Neuron (in vitro differentiated cells): ENCODE measurements at regions not wholly inside any gene's neighbourhood (a gene's known extent, or its start where the extent isn't known, plus 50 kb on each side); places are given as distances from the start of the nearest gene placed in this dataset.
A peak's percentile ranks its signal among the peaks of the same experiment; 100 is the strongest.

ENCODE experiments used
- H2AFZ ChIP-seq: one replicate; pipeline ENCODE4 v1.6.1; 2013; ENCODE audit warnings: low read depth, mild to moderate bottlenecking, inconsistent platforms, low read length, moderate library complexity
- H3K27me3 ChIP-seq: one replicate; pipeline ENCODE4 v1.6.1; 2013; ENCODE audit warnings: low read length; ENCODE audit not compliant: insufficient read depth
- H3K36me3 ChIP-seq: one replicate; pipeline ENCODE4 v1.6.1; 2013; ENCODE audit warnings: low read length; ENCODE audit not compliant: insufficient read depth
- H3K4me1 ChIP-seq: one replicate; pipeline ENCODE4 v1.6.1; 2013; ENCODE audit warnings: low read length; ENCODE audit not compliant: insufficient read depth
- H3K4me3 ChIP-seq: 2 replicates; pipeline ENCODE4 v1.5.1; 2013; ENCODE audit warnings: mild to moderate bottlenecking, low read length, moderate library complexity
- H3K9me3 ChIP-seq: one replicate; pipeline ENCODE4 v1.6.1; 2013; ENCODE audit warnings: low read length

DNA sequence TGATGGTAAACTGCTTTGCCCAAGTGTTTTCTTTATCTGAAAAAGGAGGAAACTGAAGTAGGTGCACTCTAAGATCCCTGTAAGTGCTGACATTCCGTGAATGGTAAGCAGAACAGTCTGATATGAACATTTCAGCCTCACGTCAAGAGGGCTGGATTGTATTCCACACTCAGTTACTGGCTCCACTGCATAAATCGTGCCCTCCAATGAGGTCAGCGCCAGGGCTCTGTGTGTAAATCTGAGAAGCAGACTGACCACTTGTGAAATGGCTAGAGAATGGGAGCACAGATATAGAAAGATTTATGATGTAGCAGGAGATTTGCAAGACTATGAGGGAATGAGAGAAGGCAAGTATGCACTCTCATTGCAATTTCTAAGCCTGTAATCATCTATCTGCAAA, 153.0 kb downstream of the ICOS start:
- no peak overlapping the region for H2AFZ ChIP-seq
- H3K9me3 ChIP-seq: peaks cover 2% of the 10 kb centered on the region
- H3K4me3 ChIP-seq: no peak overlapping the region
- H3K27me3 ChIP-seq: no peaks in the 10 kb centered on the region
- no peaks in the 10 kb centered on the region for H3K36me3 ChIP-seq
- H3K4me1 ChIP-seq: no peaks in the 10 kb centered on the region

DNA sequence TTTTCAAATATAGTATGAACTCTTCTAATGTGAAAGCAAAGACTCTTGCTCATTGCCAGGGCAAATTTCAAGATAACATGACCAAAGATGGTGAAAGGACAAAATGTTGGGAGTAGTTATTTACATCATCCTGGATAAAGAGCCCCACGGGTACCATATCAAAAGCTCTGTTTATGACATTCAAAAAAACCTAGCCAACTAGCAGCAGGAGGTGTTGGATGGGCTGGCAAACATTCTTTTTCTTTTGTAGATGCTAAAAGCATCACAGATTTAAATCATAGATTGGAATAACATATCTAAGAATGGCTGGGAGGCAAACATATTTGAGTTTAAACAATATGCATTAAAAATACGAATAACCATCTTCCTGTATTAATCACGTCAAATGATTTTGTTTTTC, 153.5 kb downstream of the ICOS start:
- Histone ChIP-seq H3K4me3 (no peak overlapping the region), H3K9me3 (peaks cover 2% of the 10 kb centered on the region), H3K27me3 (no peaks in the 10 kb centered on the region), H3K4me1 (no peaks in the 10 kb centered on the region), H3K36me3 (no peaks in the 10 kb centered on the region), H2AFZ (no peak overlapping the region)

DNA sequence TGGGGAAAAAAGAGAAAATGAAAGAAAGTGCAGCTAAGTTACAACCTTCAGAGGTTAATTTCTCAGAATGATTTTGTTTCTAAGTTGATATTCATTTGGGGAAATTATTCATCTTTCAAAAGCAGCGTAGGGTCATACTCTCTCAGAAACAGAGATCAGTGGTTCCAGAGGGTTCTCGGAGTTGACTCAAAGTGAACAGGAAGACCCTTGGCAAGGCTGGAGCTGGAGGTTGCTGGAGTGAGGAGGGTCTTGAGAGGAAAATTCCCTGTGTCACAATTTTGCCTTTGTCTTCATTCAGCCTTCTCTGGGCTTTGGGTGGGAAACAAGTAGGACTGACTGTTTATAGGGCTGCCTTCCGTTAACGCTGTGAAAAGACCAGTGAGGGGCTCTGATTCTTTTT, 168.2 kb downstream of the ICOS start:
- Histone ChIP-seq H3K4me1 (peaks cover 11% of the 10 kb centered on the region), H3K27me3 (no peaks in the 10 kb centered on the region), H3K9me3 (no peaks in the 10 kb centered on the region), H2AFZ (no peak overlapping the region), H3K36me3 (no peaks in the 10 kb centered on the region), H3K4me3 (no peak overlapping the region)

DNA sequence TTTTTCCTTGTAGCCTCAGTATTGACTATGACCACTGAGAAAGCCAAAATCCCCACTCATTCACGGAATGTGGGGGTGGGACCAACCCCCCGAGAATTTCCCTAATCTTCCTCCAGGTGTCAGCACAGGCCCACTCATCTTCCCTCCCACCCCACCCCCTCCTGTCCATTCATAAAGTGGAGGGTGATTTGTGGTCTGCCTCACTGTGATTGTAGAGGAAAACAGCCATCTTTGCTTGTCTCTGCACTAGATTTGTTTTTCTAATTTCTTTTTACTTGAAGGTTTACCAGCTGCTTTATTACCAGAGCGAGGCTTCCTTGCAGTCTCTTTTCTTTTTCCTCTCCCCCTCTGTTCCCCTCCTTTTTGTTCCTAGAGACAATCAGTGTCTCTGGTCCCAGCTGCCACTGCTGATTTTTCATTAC, 171.8 kb downstream of the ICOS start:
- H2AFZ ChIP-seq: peak overlapping the region; percentile 78
- no peak overlapping the region for H3K4me3 ChIP-seq
- no peaks in the 10 kb centered on the region for H3K27me3 ChIP-seq
- no peaks in the 10 kb centered on the region for H3K36me3 ChIP-seq
- H3K9me3 ChIP-seq: no peaks in the 10 kb centered on the region
- H3K4me1 ChIP-seq: peaks cover 21% of the 10 kb centered on the region

DNA sequence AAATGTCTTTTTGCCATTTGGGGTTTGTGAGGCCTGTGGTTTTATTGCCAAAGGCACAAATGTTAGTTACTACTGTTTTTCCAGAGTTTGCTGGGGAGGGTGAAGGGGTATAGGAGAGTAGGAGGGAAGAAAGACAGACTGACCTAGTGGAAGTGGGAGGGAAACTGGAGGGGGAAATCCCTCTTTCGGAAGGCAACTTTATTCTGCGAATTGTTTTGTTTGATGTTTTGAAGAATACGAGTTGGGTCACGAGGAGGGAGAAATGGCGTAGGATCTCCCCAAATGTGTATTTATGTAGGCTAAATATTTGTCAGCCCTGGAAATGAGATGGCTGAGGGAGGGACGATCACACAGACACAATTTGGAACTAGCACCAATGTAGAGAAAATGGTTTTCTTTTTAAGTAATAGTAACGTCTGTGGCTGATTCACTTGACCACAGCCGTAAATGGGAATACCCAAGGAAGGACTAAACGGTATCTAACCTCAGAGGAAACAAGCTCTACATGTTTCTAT, 172.3 kb downstream of the ICOS start:
- Histone ChIP-seq H3K36me3 (no peaks in the 10 kb centered on the region), H2AFZ (peak overlapping the region; percentile 78), H3K4me1 (peaks cover 21% of the 10 kb centered on the region), H3K4me3 (no peak overlapping the region), H3K9me3 (no peaks in the 10 kb centered on the region), H3K27me3 (no peaks in the 10 kb centered on the region)

DNA sequence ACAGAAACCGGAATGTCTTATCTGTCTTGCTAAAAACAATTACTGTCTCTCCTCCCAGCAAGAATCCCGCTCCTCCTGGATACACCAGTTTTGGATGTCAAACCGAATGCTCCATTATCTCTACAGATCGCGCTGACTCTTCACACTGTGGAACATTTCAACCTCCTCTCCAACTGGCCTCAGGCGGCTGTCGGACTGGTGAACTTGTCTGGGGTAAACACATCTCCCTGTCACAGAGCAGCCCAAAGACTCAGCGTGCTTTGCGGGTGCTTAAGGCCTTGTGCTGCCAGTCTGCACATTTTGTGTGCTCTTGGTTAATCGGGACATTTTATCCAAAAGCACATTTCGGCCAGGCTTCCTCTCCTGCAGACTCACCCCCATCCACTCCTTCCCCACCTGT, 173.1 kb downstream of the ICOS start:
- H3K4me3 ChIP-seq: no peak overlapping the region
- H3K36me3 ChIP-seq: no peaks in the 10 kb centered on the region
- peaks cover 26% of the 10 kb centered on the region for H3K4me1 ChIP-seq
- H3K9me3 ChIP-seq: no peaks in the 10 kb centered on the region
- peak overlapping the region; percentile 21 for H2AFZ ChIP-seq
- no peaks in the 10 kb centered on the region for H3K27me3 ChIP-seq

DNA sequence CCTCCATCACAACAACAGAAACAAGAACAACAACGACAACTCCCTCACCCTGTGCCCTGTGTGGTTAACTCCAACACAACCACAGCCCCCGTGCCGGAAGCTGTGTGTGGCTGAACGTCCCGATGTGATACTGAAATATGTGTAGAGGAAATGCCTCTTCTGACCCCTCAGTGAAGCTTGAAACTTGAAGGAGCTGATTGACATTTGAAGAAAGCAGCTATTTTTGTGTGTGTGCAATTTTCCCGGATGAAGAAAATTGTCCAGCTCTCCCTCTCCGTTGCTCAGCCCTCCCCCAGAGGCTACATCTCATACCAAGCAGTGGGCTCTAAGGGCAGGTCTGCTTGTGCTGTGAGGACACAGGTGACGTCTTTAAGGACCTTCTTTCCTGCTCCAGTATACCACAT, 173.8 kb downstream of the ICOS start:
- Histone ChIP-seq H3K27me3 (no peaks in the 10 kb centered on the region), H3K9me3 (no peaks in the 10 kb centered on the region), H2AFZ (peak overlapping the region; percentile 21), H3K4me1 (peaks cover 26% of the 10 kb centered on the region), H3K36me3 (no peaks in the 10 kb centered on the region), H3K4me3 (no peak overlapping the region)

DNA sequence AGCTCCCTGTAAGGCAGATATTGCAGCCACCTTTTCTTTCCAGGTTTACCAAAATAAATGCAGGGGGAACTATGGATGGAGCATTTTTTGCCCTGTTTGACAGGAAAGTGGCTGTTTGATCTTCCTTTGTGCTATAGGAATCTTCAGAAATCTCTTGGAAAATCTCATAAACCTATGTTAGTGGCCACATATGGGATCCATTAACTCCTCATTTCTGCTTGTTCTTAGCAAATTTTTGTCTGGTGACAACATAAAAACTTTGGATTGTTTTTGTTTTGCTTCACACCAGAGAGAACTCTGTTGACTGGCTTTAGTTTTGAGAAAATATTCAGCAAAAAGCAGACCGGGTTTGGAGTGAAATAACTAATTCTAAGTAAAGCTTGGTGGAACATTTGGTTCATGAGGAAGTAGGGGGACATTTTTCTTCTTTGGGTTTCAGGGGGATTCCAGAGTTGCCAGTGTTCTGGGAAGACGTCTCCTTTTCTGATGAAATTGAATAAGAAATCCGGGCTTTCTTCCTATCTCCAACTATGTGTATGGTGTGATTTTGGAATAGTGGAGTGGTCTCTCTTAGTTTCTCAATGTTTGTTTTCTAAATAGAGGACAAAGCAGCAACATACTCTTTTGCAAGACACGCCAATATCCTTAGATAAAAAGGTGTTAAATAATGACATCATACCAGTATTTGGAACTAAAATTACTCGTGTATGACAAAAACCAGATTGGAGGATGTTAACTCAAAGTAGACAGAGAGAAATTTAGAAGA, 174.4 kb downstream of the ICOS start:
- no peaks in the 10 kb centered on the region for H3K36me3 ChIP-seq
- peaks cover 26% of the 10 kb centered on the region for H3K4me1 ChIP-seq
- H3K27me3 ChIP-seq: no peaks in the 10 kb centered on the region
- H3K4me3 ChIP-seq: no peak overlapping the region
- H2AFZ ChIP-seq: peak overlapping the region; percentile 21
- H3K9me3 ChIP-seq: no peaks in the 10 kb centered on the region

DNA sequence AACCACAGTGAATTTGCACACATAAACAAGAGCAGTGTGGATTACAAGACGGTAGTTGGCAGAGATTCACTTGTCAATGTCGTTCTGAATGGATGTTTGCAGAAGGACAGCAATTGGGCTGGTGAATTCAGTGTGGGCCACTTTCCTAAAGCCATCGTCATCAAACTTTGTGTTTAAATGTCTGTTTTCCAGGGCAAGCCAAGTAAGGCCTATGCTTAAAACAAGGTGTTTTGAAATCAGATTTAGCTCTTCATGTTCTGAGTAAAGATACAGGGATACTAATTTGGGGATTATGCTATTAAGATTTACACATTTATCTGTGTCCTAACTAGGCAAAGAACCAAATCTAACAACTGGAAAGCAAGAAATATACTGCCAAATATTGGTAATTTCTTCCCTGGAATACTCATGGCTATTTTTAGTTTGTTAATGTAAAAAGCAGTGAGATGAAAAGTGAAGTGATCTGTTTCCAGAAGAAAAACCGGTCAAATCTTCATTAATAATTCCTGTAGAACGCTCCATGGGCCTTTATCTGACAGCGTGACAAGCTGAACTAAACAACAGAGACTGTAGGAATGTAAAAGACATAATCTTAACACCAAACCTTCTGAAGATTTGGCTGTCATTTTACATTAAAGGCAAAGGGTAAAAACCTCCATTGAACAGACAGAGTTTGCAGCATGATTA, 175.7 kb downstream of the ICOS start:
- no peak overlapping the region for H2AFZ ChIP-seq
- peaks cover 26% of the 10 kb centered on the region for H3K4me1 ChIP-seq
- no peaks in the 10 kb centered on the region for H3K27me3 ChIP-seq

DNA sequence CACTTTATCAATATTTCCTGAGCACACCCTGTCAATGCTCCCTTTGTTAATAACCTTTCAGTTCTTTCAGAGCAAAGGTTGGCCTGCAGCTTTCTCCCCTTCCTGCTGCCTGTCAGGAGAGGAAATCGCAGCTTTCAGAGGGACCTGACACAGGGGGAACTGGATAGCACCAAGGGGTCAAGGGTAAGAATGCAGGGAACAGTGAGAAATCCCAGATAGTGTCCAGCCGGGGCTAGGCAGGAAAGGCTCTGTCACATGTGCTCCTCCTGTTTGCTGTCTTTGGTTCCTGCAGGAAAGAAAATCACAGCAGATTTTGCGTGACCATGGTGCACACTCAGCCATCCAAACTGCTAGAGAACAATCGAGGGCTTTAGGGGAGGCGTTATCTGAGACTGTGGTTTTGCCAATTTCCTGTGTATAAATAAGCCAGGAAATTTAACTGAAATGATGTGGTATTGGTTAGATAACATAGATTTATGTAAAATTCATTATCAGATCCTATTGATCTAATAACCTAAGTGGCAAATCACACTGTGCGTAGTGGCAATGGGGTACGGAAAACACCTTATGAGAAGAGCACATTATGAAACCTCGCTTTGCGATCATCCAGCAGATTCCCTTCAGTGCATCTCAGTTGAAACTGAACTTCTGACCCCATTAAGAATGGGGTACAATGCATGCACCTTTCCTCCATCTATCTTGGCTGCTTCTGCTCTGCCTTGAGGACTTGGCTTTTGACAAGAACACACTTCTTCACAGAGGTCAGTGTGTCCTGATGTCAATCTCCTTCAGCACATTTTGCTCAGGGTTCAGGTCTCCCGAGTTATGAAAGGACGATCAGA, 178.0 kb downstream of the ICOS start:
- no peak overlapping the region for H2AFZ ChIP-seq
- no peaks in the 10 kb centered on the region for H3K9me3 ChIP-seq
- peaks cover 18% of the 10 kb centered on the region for H3K4me1 ChIP-seq
- no peak overlapping the region for H3K4me3 ChIP-seq
- H3K36me3 ChIP-seq: no peaks in the 10 kb centered on the region
- H3K27me3 ChIP-seq: no peaks in the 10 kb centered on the region

More for the DNA sequence above, 175.7 kb downstream of the ICOS start:
- no peak overlapping the region for H3K4me3 ChIP-seq
- no peaks in the 10 kb centered on the region for H3K9me3 ChIP-seq
- no peaks in the 10 kb centered on the region for H3K36me3 ChIP-seq

DNA sequence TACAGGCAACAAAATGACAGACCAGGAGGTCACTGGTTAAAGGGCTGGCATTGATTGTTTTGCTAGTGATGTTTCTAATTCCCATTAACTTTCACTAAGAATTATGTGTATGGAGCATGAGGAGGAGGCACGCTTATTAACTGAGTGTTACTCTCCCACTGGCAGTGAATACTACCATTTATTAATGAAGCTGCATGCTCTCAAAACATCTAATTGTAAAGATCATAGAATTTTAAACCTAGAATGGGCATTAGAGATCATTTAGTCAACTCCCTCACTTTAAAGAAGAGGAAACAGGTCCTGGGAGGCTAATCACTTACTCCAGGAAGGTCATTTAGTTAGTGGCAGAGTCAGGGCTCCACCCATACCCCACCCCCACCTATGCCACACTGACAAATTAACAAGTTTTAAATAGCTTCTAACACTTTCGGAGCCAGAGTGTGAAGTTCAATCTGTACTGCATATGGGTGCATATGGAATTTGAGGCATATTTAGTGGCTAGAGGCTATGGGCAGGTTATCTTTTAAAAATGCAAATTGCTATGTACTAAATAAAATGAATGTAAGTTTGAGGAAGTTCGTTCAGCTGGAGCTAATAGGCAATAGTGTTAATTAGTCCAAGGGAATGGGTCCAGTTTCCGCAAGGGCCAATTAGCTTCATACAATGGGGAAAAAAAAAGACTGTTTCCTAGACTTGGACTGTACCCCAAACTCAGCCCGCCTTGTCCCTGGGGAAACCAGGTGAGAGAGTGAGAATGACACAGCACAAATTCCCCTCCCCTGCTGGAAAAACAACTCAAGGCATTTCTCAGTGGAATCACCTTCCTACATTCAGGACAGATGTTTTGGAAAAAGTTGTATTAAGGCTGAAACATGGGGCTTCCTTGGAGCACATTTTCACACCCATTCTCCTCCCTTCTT, 178.8 kb downstream of the ICOS start:
- Histone ChIP-seq H3K4me1 (peaks cover 10% of the 10 kb centered on the region), H3K4me3 (no peak overlapping the region), H2AFZ (no peak overlapping the region), H3K36me3 (no peaks in the 10 kb centered on the region), H3K9me3 (no peaks in the 10 kb centered on the region), H3K27me3 (no peaks in the 10 kb centered on the region)

DNA sequence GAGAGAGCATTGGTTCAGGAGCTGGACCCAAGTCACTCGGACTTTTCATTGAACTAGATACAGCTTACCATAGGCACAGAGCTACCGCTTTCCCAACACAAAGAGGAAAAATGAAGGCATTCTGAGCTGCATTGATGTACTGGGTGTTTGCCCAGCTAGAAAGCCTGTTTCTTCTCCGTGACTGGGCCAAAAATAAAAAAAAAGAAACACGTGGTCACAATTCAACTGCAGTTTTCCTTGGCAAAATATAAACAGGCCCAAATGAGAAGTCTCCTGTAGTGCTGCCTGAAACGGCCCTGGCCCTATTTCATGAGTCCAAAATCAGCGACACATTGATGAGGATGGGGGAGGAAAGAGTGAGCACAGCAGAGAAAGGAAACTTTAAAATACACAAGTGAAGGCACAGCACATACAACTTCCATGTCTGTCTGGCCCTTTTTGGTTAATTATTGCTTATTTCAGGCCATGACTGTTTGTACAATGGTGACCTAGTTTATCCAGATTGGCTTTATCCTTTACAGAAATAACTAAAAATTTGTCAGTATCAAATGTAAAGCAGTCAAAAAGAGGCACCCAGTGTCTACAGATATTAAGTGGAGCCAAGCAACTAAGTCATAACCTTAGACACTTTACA, 179.7 kb downstream of the ICOS start:
- H3K4me3 ChIP-seq: no peak overlapping the region
- H3K36me3 ChIP-seq: no peaks in the 10 kb centered on the region
- H2AFZ ChIP-seq: no peak overlapping the region
- no peaks in the 10 kb centered on the region for H3K9me3 ChIP-seq
- peaks cover 5% of the 10 kb centered on the region for H3K4me1 ChIP-seq
- no peaks in the 10 kb centered on the region for H3K27me3 ChIP-seq
